ENCODE measurements at regions not wholly inside any gene's neighbourhood (a gene's known extent, or its start where the extent isn't known, plus 50 kb on each side); places are given as distances from the start of the nearest gene placed in this dataset.

- intact Hi-C loops (cut with DNase I): no loop called here
- Histone ChIP-seq H3K4me3 (replicated peaks in 1 of 3) (no peak overlapping the region), H3K9me3 (no peaks in the 10 kb centered on the region), H3K36me3 (no peaks in the 10 kb centered on the region), H3K27ac (peak overlapping the region in 2 of 3 donors; percentile 35 to 61), H3K4me1 (peaks cover 10 to 15% of the 10 kb centered on the region in 2 donors), H3K27me3 (no peaks in the 10 kb centered on the region)
- DNase-seq: no peak
- TF ChIP-seq POLR2A (IDR thresholded peaks at IDR 0.05): no peak
- no peak for TF ChIP-seq CTCF (IDR thresholded peaks at IDR 0.05)
Measured at GRCh38 chr2:221289846-221290245, 282.3 kb downstream of the EPHA4 start.

GRCh38 chr2:221293949-221294742, 278.0 kb downstream of the EPHA4 start:
- DNase-seq: no peak
- no peak overlapping the region for H3K27ac ChIP-seq
- H3K4me1 ChIP-seq: peaks cover 6 to 8% of the 10 kb centered on the region in 2 donors
- WGBS, 2 donors: 88 to 90% methylated on average over 6 of the region's 6 CpGs
- no peaks in the 10 kb centered on the region for H3K9me3 ChIP-seq
- no peak overlapping the region for H3K4me3 ChIP-seq (replicated peaks in 1 of 3)
- no peaks in the 10 kb centered on the region for H3K36me3 ChIP-seq
- intact Hi-C loops (cut with DNase I): no loop called here
- TF ChIP-seq POLR2A (IDR thresholded peaks at IDR 0.05) (no peak), CTCF (IDR thresholded peaks at IDR 0.05) (no peak)
- H3K27me3 ChIP-seq: no peaks in the 10 kb centered on the region

GRCh38 chr2:221304916-221305315, 267.2 kb downstream of the EPHA4 start:
- Histone ChIP-seq H3K4me3 (replicated peaks in 1 of 3) (no peak overlapping the region), H3K4me1 (peaks cover 8 to 11% of the 10 kb centered on the region in 2 donors), H3K27me3 (no peaks in the 10 kb centered on the region), H3K36me3 (no peaks in the 10 kb centered on the region), H3K9me3 (no peaks in the 10 kb centered on the region), H3K27ac (peak overlapping the region; percentile 53 to 77 (median 55))
- 29 to 34% methylated on average over 2 of the region's 2 CpGs for WGBS, 2 donors
- peak; percentile 86 for DNase-seq
- intact Hi-C loops (cut with DNase I): no loop called here
- TF ChIP-seq CTCF (IDR thresholded peaks at IDR 0.05): no peak
- TF ChIP-seq POLR2A (IDR thresholded peaks at IDR 0.05): no peak

- no peaks in the 10 kb centered on the region for H3K27me3 ChIP-seq
- H3K9me3 ChIP-seq: no peaks in the 10 kb centered on the region
- no peak overlapping the region for H3K27ac ChIP-seq
- no peak for DNase-seq
- peaks cover 24 to 25% of the 10 kb centered on the region in 2 donors for H3K4me1 ChIP-seq
- WGBS, 2 donors: 80 to 89% methylated on average over 4 of the region's 4 CpGs
- intact Hi-C loops (cut with DNase I): no loop called here
- no peaks in the 10 kb centered on the region for H3K36me3 ChIP-seq
- no peak for TF ChIP-seq CTCF (IDR thresholded peaks at IDR 0.05)
- no peak overlapping the region for H3K4me3 ChIP-seq (replicated peaks in 1 of 3)
Measured at GRCh38 chr2:221308507-221309066, 263.5 kb downstream of the EPHA4 start.

- intact Hi-C loops (cut with DNase I): no loop called here
- Histone ChIP-seq H3K4me3 (replicated peaks in 1 of 3) (no peak overlapping the region), H3K36me3 (no peaks in the 10 kb centered on the region), H3K9me3 (no peaks in the 10 kb centered on the region), H3K27ac (no peak overlapping the region), H3K27me3 (no peaks in the 10 kb centered on the region), H3K4me1 (peaks cover 24 to 25% of the 10 kb centered on the region in 2 donors)
- DNase-seq: peak; percentile 12 to 38
- TF ChIP-seq POLR2A (IDR thresholded peaks at IDR 0.05) (no peak), CTCF (IDR thresholded peaks at IDR 0.05) (no peak)
- WGBS, 2 donors: 58% methylated on average over 10 of the region's 10 CpGs
Measured at GRCh38 chr2:221309892-221310583, 262.1 kb downstream of the EPHA4 start.

Data from thyroid gland (tissue), 4 donors.